GM23338 (cell line): ENCODE measurements at regions not wholly inside any gene's neighbourhood (a gene's known extent, or its start where the extent isn't known, plus 50 kb on each side); places are given as distances from the start of the nearest gene placed in this dataset.

ENCODE experiments used
- ATAC-seq: fragments of 200-7000 bp; cut with Tn5 transposase; 3 replicates; pipeline ENCODE4 v1.9.1; 2020
- DNase-seq: peaks from one replicate; pipeline ENCODE4 v3.0.0-alpha.2; 2015; ENCODE audit warnings: low spot score
- H2AFZ ChIP-seq: fragments of 200-600 bp; sonication (generic); 2 replicates; pipeline ENCODE4 v1.8.0; 2016; ENCODE audit warnings: antibody characterized with exemption, mild to moderate bottlenecking, moderate library complexity
- H3F3A ChIP-seq: fragments of 200-600 bp; sonication (generic); replicated peaks from 2 replicates; pipeline ENCODE4 v1.8.0; 2017; ENCODE audit warnings: antibody characterized with exemption, mixed run types, low read depth
- H3K27ac ChIP-seq: fragments of 200-600 bp; sonication (generic); 2 replicates; pipeline ENCODE4 v1.6.1; 2016; ENCODE audit warnings: low read depth
- H3K27me3 ChIP-seq: fragments of 200-600 bp; sonication (generic); 2 replicates; pipeline ENCODE4 v1.8.0; 2016; ENCODE audit warnings: mild to moderate bottlenecking, mixed run types, moderate library complexity; ENCODE audit not compliant: insufficient read depth
- H3K36me3 ChIP-seq: fragments of 200-600 bp; sonication (generic); 2 replicates; pipeline ENCODE4 v1.8.0; 2016; ENCODE audit warnings: mild to moderate bottlenecking; ENCODE audit not compliant: insufficient read depth
- H3K4me1 ChIP-seq: fragments of 200-600 bp; sonication (generic); 2 replicates; pipeline ENCODE4 v1.8.0; 2016; ENCODE audit warnings: mild to moderate bottlenecking, moderate library complexity; ENCODE audit not compliant: insufficient read depth
- H3K4me2 ChIP-seq: fragments of 200-600 bp; sonication (generic); 2 replicates; pipeline ENCODE4 v1.7.1; 2017; ENCODE audit warnings: mixed run types
- H3K4me3 ChIP-seq: fragments of 200-600 bp; sonication (generic); 2 replicates; pipeline ENCODE4 v1.6.1; 2016; ENCODE audit warnings: mixed run types
- H3K79me2 ChIP-seq: fragments of 200-600 bp; sonication (generic); replicated peaks from 2 replicates; pipeline ENCODE4 v1.8.0; 2017; ENCODE audit warnings: mild to moderate bottlenecking; ENCODE audit not compliant: insufficient read depth
- H3K9me2 ChIP-seq: fragments of 200-600 bp; sonication (generic); 2 replicates; pipeline ENCODE4 v1.8.0; 2017; ENCODE audit not compliant: insufficient read depth
- H4K20me1 ChIP-seq: fragments of 200-600 bp; sonication (generic); replicated peaks from 2 replicates; pipeline ENCODE4 v1.8.0; 2017; ENCODE audit warnings: mild to moderate bottlenecking; ENCODE audit not compliant: insufficient read depth
- H3K27ac Mint-ChIP-seq: 2 replicates; pipeline ENCODE4 v1.8.0; 2020; ENCODE audit warnings: inconsistent platforms, mild to moderate bottlenecking, moderate library complexity, mixed read lengths
- H3K27me3 Mint-ChIP-seq: 3 replicates; pipeline ENCODE4 v1.8.0; 2022; ENCODE audit warnings: low read depth, mild to moderate bottlenecking, moderate library complexity, mixed read lengths, inconsistent platforms; ENCODE audit not compliant: insufficient read depth, poor library complexity
- H3K36me3 Mint-ChIP-seq: 3 replicates; pipeline ENCODE4 v1.8.0; 2021; ENCODE audit warnings: low read depth, mild to moderate bottlenecking, inconsistent platforms, moderate library complexity, mixed read lengths
- H3K4me1 Mint-ChIP-seq: 3 replicates; pipeline ENCODE4 v1.8.0; 2020; ENCODE audit warnings: mild to moderate bottlenecking, inconsistent platforms, mixed read lengths
- H3K4me3 Mint-ChIP-seq: 3 replicates; pipeline ENCODE4 v1.8.0; 2021; ENCODE audit warnings: moderate library complexity, mild to moderate bottlenecking, inconsistent platforms, mixed read lengths
- H3K9me3 Mint-ChIP-seq: 3 replicates; pipeline ENCODE4 v1.8.0; 2020; ENCODE audit warnings: moderate library complexity, mild to moderate bottlenecking, inconsistent platforms, mixed read lengths
- CREB1 ChIP-seq: fragments of 250-450 bp; sonication (Bioruptor Pico); IDR thresholded peaks from 2 replicates; pipeline ENCODE4 v1.5.0; 2020; ENCODE audit warnings: low read depth, mild to moderate bottlenecking, moderate library complexity
- CTCF ChIP-seq, 2 experiments: fragments of 200-600 bp in 1 of 2; sonication (generic) in 1 of 2; conservative IDR thresholded peaks; 2 replicates each; pipeline versions ENCODE4 v1.5.1 to v1.6.1; 2016 to 2017; ENCODE audit warnings: antibody characterized with exemption in 2 of 2, low read depth in 2 of 2, mild to moderate bottlenecking in 2 of 2, moderate library complexity in 1 of 2
- ETS1 ChIP-seq: IDR thresholded peaks from 2 replicates; pipeline ENCODE4 v1.6.1; 2016; ENCODE audit warnings: antibody characterized with exemption
- EZH2 ChIP-seq: fragments of 200-600 bp; sonication (generic); IDR thresholded peaks from one replicate; pipeline ENCODE4 v1.8.0; 2017; ENCODE audit warnings: antibody characterized with exemption, mild to moderate bottlenecking, low read depth; ENCODE audit not compliant: unreplicated experiment
- EZH2phosphoT487 ChIP-seq: fragments of 200-600 bp; sonication (generic); IDR thresholded peaks from one replicate; pipeline ENCODE4 v1.8.1; 2018; ENCODE audit warnings: antibody characterized with exemption; ENCODE audit not compliant: unreplicated experiment
- JUNB ChIP-seq: IDR thresholded peaks from one replicate; pipeline ENCODE4 v1.6.1; 2016; ENCODE audit warnings: antibody characterized with exemption; ENCODE audit not compliant: unreplicated experiment
- NANOG ChIP-seq: IDR thresholded peaks from 2 replicates; pipeline ENCODE4 v1.6.1; 2016; ENCODE audit warnings: antibody characterized with exemption, borderline replicate concordance
- POLR2AphosphoS5 ChIP-seq: IDR thresholded peaks from 2 replicates; pipeline ENCODE4 v1.6.1; 2016; ENCODE audit warnings: antibody characterized with exemption, low read depth
- REST ChIP-seq: IDR thresholded peaks from one replicate; pipeline ENCODE4 v1.6.1; 2018; ENCODE audit warnings: antibody characterized with exemption; ENCODE audit not compliant: unreplicated experiment
- STAT1 ChIP-seq: IDR thresholded peaks from one replicate; pipeline ENCODE4 v1.6.1; 2016; ENCODE audit warnings: antibody characterized with exemption; ENCODE audit not compliant: unreplicated experiment
- ZNF114 ChIP-seq: fragments of 250-450 bp; sonication (Bioruptor Pico); IDR thresholded peaks from 2 replicates; pipeline ENCODE4 v1.5.0; 2020; ENCODE audit warnings: mild to moderate bottlenecking, moderate library complexity
- ZNF331 ChIP-seq: fragments of 250-450 bp; sonication (Bioruptor Pico); IDR thresholded peaks from 2 replicates; pipeline ENCODE4 v1.5.0; 2020; ENCODE audit warnings: low read depth, mild to moderate bottlenecking, moderate library complexity
- ZNF462 ChIP-seq: fragments of 250-450 bp; sonication (Bioruptor Pico); IDR thresholded peaks from 2 replicates; pipeline ENCODE4 v1.5.0; 2020; ENCODE audit warnings: mild to moderate bottlenecking, moderate library complexity

GRCh38 chr1:181179987-181180365 lies 91.5 kb downstream of the IER5 start:
- peak overlapping the region; percentile 72 for H3K4me2 ChIP-seq
- H3K27ac ChIP-seq: peak overlapping the region; percentile 73; the same call in 1 of the 2 replicates
- Mint-ChIP-seq H3K9me3 (no peaks in the 10 kb centered on the region; the same call in 2 of the 3 replicates), H3K36me3 (peaks cover 3% of the 10 kb centered on the region; the same call in 1 of the 3 replicates), H3K4me1 (peaks cover 36% of the 10 kb centered on the region), H3K27me3 (peaks cover 16% of the 10 kb centered on the region), H3K4me3 (peak overlapping the region; percentile 54), H3K27ac (peak overlapping the region; percentile 75; the same call in 1 of the 2 replicates)
- peak overlapping the region; percentile 0; the same call in 1 of the 2 replicates for H3K4me3 ChIP-seq
- 0 out of 2 replicates have a peak, but pooled peaks cover 3% of the 10 kb centered on the region for H3K36me3 ChIP-seq
- no peaks in the 10 kb centered on the region for H3K27me3 ChIP-seq
- no peaks in the 10 kb centered on the region for H4K20me1 ChIP-seq
- ATAC-seq (peak; percentile 69), DNase-seq (peak; percentile 83)
- H3K4me1 ChIP-seq: peaks cover 25% of the 10 kb centered on the region
- no peaks in the 10 kb centered on the region for H3K9me2 ChIP-seq
- no peak for TF ChIP-seq JUNB
- no peak for TF ChIP-seq NANOG
- TF ChIP-seq EZH2: no peak
- TF ChIP-seq CREB1 (CRISPR knock-in tag): no peak
- no peak for TF ChIP-seq CTCF (conservative IDR thresholded peaks at IDR 0.05; ENCODE audit: low read depth in 2 of 2)
- no peak for TF ChIP-seq ZNF462 (CRISPR knock-in tag)
- no peak for TF ChIP-seq ETS1
- TF ChIP-seq POLR2AphosphoS5: no peak
- no peak for TF ChIP-seq ZNF331 (CRISPR knock-in tag)
- TF ChIP-seq REST: no peak
- no peak for TF ChIP-seq EZH2phosphoT487
- TF ChIP-seq ZNF114 (CRISPR knock-in tag): no peak
- TF ChIP-seq STAT1: no peak
- H3K79me2 ChIP-seq: no peaks in the 10 kb centered on the region
- peak overlapping the region; percentile 43 for H2AFZ ChIP-seq
- no peaks in the 10 kb centered on the region for H3F3A ChIP-seq
